Thyroid gland (tissue), 4 donors: ENCODE measurements at regions not wholly inside any gene's neighbourhood (a gene's known extent, or its start where the extent isn't known, plus 50 kb on each side); places are given as distances from the start of the nearest gene placed in this dataset.
"Not testable (repeated sequence)": the region's sequence is repeated elsewhere in the genome, so short reads cannot be mapped to it uniquely, and the experiment has no call there.

Source experiments
- POLR2A ChIP-seq, 2 donors: fragments of 450-650 bp; IDR thresholded peaks; one replicate each; pipeline ENCODE4 v1.6.1; 2017; ENCODE audit warnings: antibody characterized with exemption in 2 of 2, mild to moderate bottlenecking in 2 of 2, moderate library complexity in 1 of 2
- TF ChIP-seq, protein P1 (sequence below), 6 experiments: fragments of 200-600 bp in 3 of 6; fragments of 450-650 bp in 3 of 6; sonication (generic) in 3 of 6; IDR thresholded peaks; one replicate each; pipeline ENCODE4 v1.5.1; 2016 to 2019; ENCODE audit warnings: antibody characterized with exemption in 6 of 6, mild to moderate bottlenecking in 2 of 6, inconsistent platforms in 1 of 6, moderate library complexity in 1 of 6

DNA sequence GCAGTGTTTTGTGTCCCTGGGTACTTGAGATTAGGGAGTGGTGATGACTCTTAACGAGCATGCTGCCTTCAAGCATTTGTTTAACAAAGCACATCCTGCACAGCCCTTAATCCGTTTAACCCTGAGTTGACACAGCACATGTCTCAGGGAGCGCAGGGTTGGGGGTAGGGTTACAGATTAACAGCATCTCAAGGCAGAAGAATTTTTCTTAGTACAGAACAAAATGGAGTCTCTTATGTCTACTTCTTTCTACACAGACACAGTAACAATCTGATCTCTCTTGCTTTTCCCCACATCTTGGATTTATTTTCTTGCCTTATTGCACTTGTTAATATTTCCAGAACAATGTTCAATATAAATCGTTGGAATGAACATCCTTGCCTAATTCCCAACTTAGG lies 187.9 kb upstream of the F9 start:
- TF ChIP-seq, protein P1, sequence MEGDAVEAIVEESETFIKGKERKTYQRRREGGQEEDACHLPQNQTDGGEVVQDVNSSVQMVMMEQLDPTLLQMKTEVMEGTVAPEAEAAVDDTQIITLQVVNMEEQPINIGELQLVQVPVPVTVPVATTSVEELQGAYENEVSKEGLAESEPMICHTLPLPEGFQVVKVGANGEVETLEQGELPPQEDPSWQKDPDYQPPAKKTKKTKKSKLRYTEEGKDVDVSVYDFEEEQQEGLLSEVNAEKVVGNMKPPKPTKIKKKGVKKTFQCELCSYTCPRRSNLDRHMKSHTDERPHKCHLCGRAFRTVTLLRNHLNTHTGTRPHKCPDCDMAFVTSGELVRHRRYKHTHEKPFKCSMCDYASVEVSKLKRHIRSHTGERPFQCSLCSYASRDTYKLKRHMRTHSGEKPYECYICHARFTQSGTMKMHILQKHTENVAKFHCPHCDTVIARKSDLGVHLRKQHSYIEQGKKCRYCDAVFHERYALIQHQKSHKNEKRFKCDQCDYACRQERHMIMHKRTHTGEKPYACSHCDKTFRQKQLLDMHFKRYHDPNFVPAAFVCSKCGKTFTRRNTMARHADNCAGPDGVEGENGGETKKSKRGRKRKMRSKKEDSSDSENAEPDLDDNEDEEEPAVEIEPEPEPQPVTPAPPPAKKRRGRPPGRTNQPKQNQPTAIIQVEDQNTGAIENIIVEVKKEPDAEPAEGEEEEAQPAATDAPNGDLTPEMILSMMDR (IDR thresholded peaks at IDR 0.05): not testable (repeated sequence)
- not testable (repeated sequence) for TF ChIP-seq POLR2A (IDR thresholded peaks at IDR 0.05)
